ENCODE measurements at regions not wholly inside any gene's neighbourhood (a gene's known extent, or its start where the extent isn't known, plus 50 kb on each side); places are given as distances from the start of the nearest gene placed in this dataset.

DNA sequence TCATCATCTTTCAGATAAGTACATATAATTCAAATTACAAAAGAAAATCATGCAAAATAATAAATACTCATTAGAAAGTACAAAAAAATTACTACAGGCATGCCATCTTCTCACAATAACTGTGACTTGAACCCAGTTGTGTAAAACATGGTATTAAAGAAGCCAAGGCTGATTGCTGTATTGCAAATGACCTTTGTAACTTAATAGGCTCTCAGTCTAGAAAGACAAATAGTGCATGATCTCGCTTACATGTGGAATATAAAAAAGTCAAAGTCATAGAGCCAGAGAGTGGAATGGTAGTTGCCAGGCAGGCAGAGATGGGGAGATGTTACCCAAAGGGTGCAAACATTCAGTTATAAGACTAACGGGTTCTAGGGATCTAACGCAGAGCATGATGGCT, 626.1 kb downstream of the COL12A1 start:
- Mint-ChIP-seq H3K4me3 (no peak overlapping the region), H3K36me3 (no peaks in the 10 kb centered on the region), H3K4me1 (no peaks in the 10 kb centered on the region), H3K27ac (no peak overlapping the region), H3K9me3 (peaks cover 2 to 9% of the 10 kb centered on the region in 2 donors), H3K27me3 (ENCODE audit: low read depth in 2 of 2) (no peaks in the 10 kb centered on the region)
- ATAC-seq (no peak), DNase-seq (no peak)
- 93% methylated on average over 2 of the region's 3 CpGs for WGBS (ENCODE audit: insufficient coverage)
- Histone ChIP-seq H3K27me3 (ENCODE audit: control insufficient read depth, insufficient read depth, low read length) (no peaks in the 10 kb centered on the region), H3K27ac (ENCODE audit: low read length) (no peak overlapping the region), H3K36me3 (ENCODE audit: control insufficient read depth, insufficient read depth, low read length) (no peaks in the 10 kb centered on the region), H3K4me3 (ENCODE audit: low read length) (no peak overlapping the region), H3K9me3 (ENCODE audit: control insufficient read depth, insufficient read depth, low read length) (no peaks in the 10 kb centered on the region), H3K4me1 (ENCODE audit: control insufficient read depth, insufficient read depth, low read length) (no peaks in the 10 kb centered on the region)
- intact Hi-C loops (cut with micrococcal nuclease) = no loop called here
- TF ChIP-seq, protein P1, sequence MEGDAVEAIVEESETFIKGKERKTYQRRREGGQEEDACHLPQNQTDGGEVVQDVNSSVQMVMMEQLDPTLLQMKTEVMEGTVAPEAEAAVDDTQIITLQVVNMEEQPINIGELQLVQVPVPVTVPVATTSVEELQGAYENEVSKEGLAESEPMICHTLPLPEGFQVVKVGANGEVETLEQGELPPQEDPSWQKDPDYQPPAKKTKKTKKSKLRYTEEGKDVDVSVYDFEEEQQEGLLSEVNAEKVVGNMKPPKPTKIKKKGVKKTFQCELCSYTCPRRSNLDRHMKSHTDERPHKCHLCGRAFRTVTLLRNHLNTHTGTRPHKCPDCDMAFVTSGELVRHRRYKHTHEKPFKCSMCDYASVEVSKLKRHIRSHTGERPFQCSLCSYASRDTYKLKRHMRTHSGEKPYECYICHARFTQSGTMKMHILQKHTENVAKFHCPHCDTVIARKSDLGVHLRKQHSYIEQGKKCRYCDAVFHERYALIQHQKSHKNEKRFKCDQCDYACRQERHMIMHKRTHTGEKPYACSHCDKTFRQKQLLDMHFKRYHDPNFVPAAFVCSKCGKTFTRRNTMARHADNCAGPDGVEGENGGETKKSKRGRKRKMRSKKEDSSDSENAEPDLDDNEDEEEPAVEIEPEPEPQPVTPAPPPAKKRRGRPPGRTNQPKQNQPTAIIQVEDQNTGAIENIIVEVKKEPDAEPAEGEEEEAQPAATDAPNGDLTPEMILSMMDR (IDR thresholded peaks at IDR 0.05) = no peak

DNA sequence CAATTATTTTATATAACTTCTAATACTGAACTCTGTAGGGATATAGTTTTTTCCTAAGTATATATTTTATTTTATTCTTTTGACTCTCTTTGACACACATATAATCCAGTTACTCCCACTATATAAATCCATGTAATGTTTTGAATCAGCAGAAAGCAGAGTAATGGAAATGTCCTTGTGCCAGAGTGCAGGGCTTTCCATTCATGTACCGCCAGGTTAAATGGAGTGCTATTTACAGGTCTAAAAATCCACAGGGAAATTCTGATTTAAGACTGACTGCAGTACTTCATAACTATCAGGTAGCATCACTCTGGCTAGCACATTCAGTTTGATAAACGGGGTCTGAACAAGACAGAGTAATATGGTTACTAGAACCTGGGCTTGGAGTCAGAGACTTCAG, 626.8 kb downstream of the COL12A1 start:
- ATAC-seq (no peak), DNase-seq (no peak)
- Mint-ChIP-seq H3K9me3 (peaks cover 2 to 9% of the 10 kb centered on the region in 2 donors), H3K27me3 (ENCODE audit: low read depth in 2 of 2) (no peaks in the 10 kb centered on the region), H3K4me3 (no peak overlapping the region), H3K36me3 (no peaks in the 10 kb centered on the region), H3K4me1 (no peaks in the 10 kb centered on the region), H3K27ac (no peak overlapping the region)
- H3K9me3 ChIP-seq (ENCODE audit: control insufficient read depth, insufficient read depth, low read length) = no peaks in the 10 kb centered on the region
- H3K27ac ChIP-seq (ENCODE audit: low read length) = no peak overlapping the region
- H3K27me3 ChIP-seq (ENCODE audit: control insufficient read depth, insufficient read depth, low read length) = no peaks in the 10 kb centered on the region
- no peak overlapping the region for H3K4me3 ChIP-seq (ENCODE audit: low read length)
- intact Hi-C loops (cut with micrococcal nuclease) = no loop called here
- H3K4me1 ChIP-seq (ENCODE audit: control insufficient read depth, insufficient read depth, low read length) = no peaks in the 10 kb centered on the region
- no peaks in the 10 kb centered on the region for H3K36me3 ChIP-seq (ENCODE audit: control insufficient read depth, insufficient read depth, low read length)
- WGBS (ENCODE audit: insufficient coverage) = 82% methylated on average over 2 of the region's 2 CpGs
- TF ChIP-seq, protein P1 (IDR thresholded peaks at IDR 0.05) = no peak

DNA sequence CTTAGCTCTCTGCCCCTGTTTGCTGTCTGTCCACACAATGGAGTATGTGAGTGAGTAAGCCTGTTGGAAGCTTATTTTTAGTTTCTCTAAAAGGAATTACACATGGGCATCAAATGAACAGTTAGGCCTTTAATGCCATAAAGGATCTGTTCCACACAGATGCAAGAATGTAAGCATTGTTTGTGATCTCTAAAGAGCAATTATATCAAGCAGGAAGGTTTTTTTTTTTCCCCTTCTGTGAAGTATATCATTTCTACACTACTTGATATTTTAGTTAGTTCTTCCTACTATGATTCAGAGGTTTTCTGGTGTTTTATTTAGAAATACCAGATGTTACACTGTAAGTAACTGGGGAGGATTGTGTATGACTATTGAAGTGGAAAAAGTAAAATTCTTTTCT, 627.5 kb downstream of the COL12A1 start:
- peaks cover 2 to 9% of the 10 kb centered on the region in 2 donors for H3K9me3 Mint-ChIP-seq
- no peak for ATAC-seq

DNA sequence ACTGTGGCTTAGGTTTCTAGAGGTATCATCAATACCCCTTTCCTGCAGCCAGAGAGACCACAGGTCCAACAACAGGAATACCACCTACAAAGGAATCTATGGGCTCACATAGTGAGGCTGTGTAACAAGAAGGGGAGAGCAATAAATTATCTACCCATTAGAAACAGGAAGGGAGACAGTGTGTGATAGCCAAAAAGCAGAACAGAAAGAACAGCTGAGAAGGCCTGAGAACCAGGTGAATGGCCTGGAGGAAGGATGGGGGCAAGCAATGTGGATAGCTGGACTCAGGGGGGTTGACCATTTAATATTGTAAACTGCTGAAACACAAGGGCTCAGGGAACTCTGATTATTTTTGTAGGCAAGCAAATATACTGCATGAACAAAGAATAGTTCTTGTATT, 628.2 kb downstream of the COL12A1 start:
- DNase-seq = no peak
- ATAC-seq = no peak
- TF ChIP-seq, protein P1 (IDR thresholded peaks at IDR 0.05) = no peak
- intact Hi-C loops (cut with micrococcal nuclease) = no loop called here
- H3K27ac Mint-ChIP-seq = no peak overlapping the region
- H3K27me3 Mint-ChIP-seq (ENCODE audit: low read depth in 2 of 2) = no peaks in the 10 kb centered on the region
- H3K9me3 Mint-ChIP-seq = peaks cover 2 to 9% of the 10 kb centered on the region in 2 donors
- no peaks in the 10 kb centered on the region for H3K36me3 Mint-ChIP-seq
- Histone ChIP-seq H3K27me3 (ENCODE audit: control insufficient read depth, insufficient read depth, low read length) (no peaks in the 10 kb centered on the region), H3K27ac (ENCODE audit: low read length) (no peak overlapping the region), H3K4me1 (ENCODE audit: control insufficient read depth, insufficient read depth, low read length) (no peaks in the 10 kb centered on the region), H3K36me3 (ENCODE audit: control insufficient read depth, insufficient read depth, low read length) (no peaks in the 10 kb centered on the region), H3K9me3 (ENCODE audit: control insufficient read depth, insufficient read depth, low read length) (no peaks in the 10 kb centered on the region), H3K4me3 (ENCODE audit: low read length) (no peak overlapping the region)
- no peak overlapping the region for H3K4me3 Mint-ChIP-seq
- no peaks in the 10 kb centered on the region for H3K4me1 Mint-ChIP-seq

More for the DNA sequence above, 627.5 kb downstream of the COL12A1 start:
- intact Hi-C loops (cut with micrococcal nuclease) = no loop called here
- no peak overlapping the region for H3K4me3 ChIP-seq (ENCODE audit: low read length)
- TF ChIP-seq, protein P1 (IDR thresholded peaks at IDR 0.05) = no peak
- Mint-ChIP-seq H3K4me3 (no peak overlapping the region), H3K27me3 (ENCODE audit: low read depth in 2 of 2) (no peaks in the 10 kb centered on the region), H3K36me3 (no peaks in the 10 kb centered on the region), H3K4me1 (no peaks in the 10 kb centered on the region), H3K27ac (no peak overlapping the region)
- H3K9me3 ChIP-seq (ENCODE audit: control insufficient read depth, insufficient read depth, low read length) = no peaks in the 10 kb centered on the region
- no peak for DNase-seq
- no peaks in the 10 kb centered on the region for H3K4me1 ChIP-seq (ENCODE audit: control insufficient read depth, insufficient read depth, low read length)
- H3K36me3 ChIP-seq (ENCODE audit: control insufficient read depth, insufficient read depth, low read length) = no peaks in the 10 kb centered on the region
- no peaks in the 10 kb centered on the region for H3K27me3 ChIP-seq (ENCODE audit: control insufficient read depth, insufficient read depth, low read length)
- no peak overlapping the region for H3K27ac ChIP-seq (ENCODE audit: low read length)
